ENCODE measurements at regions not wholly inside any gene's neighbourhood (a gene's known extent, or its start where the extent isn't known, plus 50 kb on each side); places are given as distances from the start of the nearest gene placed in this dataset.
"Not testable (repeated sequence)": the region's sequence is repeated elsewhere in the genome, so short reads cannot be mapped to it uniquely, and the experiment has no call there.

DNA sequence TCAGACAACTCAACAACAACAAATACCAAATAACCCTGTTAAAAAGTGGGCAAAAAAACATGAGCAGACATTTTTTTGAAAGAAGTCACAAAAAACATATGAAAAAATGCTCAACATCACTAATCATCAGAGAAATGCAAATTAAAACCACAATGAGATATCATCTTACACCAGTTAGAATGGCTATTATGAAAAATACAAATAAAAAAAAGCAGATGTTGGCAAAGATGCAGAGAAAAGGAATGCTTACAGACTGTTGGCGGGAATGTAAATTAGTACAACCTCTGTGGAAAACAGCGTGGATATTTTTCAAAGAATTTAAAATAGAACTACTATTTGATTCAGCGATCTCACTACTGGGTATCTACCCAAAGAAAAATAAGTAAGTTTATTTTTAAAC lies 114.0 kb downstream of the SLC38A4 start:
- DNase-seq, result no peak

DNA sequence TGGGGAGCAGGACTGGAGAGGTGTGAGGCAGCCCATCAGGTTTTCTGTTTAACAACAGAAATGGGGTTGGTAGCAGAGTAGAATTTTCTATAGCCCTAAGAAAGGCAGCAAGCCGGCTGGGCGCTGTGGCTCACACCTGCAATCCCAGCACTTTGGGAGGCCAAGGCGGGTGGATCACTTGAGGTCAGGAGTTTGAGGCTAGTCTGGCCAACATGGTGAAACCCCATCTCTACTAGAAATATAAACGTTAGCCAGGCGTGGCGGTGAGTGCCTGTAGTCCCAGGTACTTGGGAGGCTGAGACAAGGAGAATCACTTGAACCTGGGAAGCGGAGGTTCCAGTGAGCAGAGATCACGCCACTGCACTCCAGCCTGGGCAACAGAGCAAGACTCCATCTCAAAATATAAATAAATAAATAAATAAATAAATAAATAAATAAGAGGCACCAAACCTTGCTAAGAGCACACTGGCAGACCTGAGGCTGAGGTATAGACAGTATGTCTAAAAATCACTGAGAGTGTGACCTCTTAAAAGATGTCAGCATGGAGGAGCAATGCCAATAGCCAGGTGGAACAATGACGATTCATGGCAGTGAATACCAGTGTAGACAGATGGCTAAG lies 115.6 kb downstream of the SLC38A4 start:
- no peak for DNase-seq

DNA sequence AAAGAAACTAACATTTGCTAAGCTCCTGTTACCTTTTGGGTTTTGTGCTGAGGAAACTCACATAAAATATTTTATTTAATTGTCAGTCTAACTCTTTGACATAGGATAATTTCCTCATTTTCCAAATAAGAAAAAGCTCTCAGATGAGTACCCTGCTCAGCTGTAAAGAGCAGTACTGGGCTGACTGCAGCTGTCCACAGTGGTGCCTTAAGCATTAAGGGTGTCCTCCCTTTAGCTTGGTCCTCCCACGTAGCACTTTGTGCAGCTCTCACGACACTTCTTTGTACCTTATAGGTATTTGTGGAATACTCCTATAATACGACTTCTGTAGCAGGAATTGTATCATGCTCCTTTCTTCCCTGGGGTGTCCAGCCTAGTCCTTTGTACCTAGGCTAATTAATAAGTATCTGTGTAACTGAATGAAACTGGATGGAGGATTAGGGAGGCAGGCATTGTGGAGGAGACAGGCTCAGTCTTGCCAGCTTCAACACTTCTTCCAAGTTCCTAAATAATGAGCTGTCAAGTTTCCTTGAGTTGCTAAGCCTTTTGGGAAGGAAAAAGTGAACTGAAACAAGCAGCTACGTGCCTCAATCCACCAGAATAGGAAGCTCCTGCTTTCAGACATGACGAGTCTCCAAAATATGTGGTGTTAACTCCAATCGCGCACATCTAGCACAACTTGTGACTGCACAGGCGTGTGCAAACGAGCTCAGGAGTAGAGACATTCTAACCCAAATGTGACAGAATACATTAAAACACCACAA lies 123.0 kb downstream of the SLC38A4 start:
- DNase-seq, result no peak

DNA sequence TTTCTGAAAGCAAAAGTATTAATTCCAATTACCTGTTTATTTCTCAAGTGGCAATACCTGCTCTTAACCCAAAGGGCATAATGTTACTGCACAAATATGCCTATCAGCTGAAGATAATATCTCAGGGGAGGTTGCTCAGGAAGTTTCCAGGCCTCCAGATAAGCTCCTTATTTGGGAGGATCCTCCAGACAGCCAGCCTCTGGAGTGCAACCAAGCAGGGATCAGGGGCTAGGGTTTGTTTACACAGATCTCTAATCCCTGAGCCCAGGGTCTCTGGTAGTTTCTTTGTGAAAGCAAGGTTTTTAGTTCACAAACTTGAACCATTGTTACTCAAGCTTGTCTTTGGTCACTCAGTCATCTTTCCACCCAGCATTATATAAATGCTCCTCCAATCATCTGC lies 124.4 kb downstream of the SLC38A4 start:
- no peak for DNase-seq

DNA sequence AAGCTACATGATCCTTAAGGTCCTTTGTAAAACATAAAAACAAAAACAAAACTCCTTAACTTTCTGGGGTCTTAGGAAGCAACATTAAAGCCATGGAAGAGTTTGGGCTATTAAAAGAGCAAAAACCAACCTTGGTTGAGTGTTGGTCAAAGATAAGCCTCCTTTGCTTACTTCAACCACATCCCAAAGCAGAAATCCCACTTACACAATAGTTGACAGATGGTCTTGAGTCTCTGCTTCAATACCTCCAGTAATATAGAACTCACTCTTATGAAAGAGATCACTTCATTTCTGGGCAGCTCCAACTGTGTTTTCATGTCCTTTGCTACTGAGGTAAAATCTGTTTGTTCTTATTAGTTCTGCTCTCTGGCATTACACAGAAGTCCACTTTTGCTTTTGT lies 125.8 kb downstream of the SLC38A4 start:
- DNase-seq, result no peak

DNA sequence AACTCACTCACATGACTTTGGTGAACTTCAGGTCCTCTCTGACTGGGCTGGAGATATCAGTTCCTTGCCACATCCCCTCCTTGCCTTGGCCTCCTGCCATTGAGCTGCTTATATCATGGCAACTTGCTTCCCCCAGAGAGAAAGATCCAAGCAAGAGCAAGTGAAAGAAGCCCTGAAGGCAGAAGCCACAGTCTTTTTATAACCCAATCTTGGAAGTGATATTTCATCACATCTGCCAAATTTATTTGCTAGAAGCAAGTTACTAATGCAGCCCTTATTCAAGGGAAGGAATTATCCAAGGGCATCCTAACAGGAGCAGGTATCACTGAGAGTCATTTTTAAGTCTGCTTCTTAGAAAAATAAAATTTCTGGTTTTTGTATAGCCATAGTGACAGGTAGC lies 127.8 kb downstream of the SLC38A4 start:
- DNase-seq, result no peak

DNA sequence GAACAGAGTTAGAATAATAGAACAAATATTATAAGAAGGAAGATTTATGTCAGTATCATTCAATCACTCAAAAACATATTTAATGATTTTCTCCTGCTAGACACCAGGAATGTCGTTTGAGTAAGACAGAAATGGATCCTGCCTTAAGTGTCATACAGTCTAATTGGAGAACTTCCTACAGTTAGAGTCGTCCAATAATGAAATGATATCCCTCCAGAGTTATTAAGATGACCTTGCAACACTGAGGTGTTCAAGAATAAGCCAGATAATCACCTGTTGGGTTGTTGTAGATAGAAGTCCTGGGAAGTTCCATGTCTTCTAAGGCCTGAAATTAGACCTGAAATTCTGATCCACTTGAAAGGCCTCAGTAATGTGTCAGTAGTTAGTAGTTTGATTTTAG lies 132.3 kb downstream of the SLC38A4 start:
- no peak for DNase-seq

DNA sequence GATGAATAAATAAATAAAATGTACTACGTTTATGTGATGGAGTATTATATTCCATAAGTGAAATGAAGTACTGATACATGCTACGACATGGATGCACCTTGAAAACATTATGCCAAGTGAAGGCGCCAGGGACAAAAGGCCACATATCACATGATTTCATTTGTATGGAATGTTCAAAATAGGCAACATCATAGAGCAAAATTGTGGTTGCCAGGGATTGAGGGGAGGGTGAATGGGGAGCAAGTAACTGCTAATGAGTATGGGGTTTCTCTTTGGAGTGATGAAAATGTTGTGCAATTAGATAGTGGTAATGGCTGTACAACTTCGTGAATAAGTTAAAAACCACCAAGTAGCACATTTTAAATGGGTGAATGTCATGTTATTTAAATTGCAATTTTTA lies 132.8 kb downstream of the SLC38A4 start:
- DNase-seq, result no peak

DNA sequence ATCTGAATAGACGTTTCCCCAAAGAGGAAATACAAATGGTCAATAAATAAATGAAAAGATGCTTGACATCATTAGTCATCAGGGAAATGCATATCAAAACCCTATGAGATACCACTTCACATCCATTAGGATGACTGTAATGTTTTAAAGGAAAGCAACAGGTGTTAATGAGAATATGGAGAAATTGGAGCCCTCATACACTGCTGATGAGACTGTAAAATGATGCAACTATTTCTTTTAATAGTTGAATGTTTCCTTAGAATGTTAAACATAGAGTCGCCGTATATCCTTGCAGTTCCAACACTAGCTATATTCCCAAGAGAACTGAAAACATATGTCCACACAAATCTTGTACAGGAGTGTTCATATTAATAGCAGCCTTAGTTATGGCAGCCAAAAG lies 133.2 kb downstream of the SLC38A4 start:
- peak; percentile 41 for DNase-seq

DNA sequence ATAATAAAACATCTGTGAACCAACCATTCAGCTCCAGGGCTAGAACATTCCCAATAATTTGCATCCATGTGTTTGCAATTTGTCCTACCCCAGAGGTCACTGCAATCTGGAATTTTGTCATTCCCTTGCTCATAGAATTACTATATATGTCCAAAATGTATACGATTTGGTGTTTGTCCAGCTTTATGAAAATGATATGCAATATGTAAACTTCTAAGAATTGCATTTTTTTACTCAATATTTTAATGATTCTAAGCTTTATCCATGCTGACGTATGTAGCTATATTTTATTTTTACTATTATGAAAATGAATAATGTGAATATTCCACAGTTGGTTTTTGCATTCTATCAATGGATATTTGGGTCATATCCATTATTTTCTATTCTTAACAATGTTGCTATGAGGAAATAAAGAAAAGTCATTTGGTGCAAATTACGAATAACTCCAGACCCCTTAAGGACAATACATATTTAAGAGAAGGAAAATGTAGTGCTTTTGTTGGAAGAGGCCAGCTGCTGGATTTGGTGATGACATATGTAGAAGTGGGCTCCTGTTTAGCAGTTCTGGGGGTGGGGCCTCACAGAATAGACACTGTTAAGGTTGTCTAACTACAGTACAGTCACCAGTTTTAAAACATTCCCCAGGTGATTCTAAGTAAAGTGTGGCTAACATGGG lies 139.4 kb downstream of the SLC38A4 start:
- DNase-seq, result no peak

DNA sequence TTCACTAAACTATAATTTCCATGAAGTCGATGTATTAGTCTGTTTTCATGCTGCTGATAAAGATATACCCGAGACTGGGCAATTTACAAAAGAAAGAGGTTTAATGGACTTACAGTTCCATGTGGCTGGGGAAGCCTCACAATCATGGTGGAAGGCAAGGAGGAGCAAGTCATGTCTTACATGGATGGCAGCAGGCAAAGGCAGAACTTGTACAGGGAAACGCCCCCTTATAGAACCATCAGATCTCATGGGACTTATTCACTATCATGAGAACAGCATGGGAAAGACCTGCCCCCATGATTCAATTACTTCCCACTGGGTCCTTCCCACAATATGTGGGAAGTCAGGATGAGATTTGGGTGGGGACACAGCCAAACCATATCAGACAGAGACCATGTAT lies 141.6 kb downstream of the SLC38A4 start:
- DNase-seq, result not testable (repeated sequence)

DNA sequence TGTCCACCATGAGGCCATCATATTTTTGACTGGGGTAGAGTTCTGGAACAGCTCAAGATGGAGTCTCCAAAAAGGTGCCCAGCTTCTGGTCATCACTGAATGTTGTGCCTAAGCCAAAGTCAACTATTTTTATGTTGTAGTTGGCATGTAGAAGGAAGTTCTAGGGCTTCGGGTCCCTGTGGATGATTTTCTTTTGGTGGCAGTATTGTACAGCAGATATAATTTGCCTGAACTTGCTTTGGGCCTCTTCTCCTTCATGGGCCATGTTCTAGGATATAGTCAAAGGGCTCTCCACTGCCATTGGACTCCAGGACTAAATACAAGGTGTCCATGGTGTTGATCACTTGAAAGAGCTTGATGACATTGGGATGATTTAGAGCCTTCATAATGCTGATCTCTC lies 143.6 kb downstream of the SLC38A4 start:
- peak; percentile 49 for DNase-seq

DNA sequence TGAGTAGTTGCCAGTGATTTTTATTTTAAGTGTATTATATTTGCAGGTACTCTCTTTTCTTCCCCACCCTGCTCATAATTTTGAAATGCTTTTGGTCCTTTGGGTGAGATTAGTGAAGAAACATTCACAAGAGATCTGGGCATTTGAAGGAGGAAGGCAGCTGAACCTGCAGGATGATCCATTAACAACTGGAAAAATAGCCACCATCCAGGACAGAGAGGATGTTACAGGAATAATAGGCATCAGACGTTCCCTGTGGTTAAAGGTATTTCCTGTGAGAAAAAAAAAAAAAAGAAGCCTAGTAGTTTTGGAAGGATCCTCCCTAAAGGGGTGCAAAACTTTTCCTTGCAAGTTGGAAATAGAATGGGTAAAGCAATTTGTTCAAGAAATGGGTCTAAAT lies 145.3 kb downstream of the SLC38A4 start:
- no peak for DNase-seq

DNA sequence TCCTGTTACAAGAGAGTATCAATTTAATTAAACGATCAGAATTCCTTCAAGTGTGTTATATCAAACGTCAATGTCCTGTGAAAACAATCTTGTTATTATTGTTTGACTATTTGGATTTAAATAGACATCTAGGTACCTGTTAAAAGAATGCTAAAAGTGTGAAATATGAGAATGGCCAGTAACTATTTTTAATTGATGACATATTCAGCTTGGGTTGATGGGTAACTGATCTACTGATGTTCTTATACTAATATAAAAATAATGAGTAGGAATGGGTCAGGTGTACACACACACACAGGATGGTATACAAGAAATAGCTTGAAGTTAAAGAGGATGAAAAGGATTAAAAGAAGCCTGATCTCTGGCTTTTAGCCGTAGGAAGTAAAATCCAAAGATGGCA lies 146.0 kb downstream of the SLC38A4 start:
- no peak for DNase-seq

DNA sequence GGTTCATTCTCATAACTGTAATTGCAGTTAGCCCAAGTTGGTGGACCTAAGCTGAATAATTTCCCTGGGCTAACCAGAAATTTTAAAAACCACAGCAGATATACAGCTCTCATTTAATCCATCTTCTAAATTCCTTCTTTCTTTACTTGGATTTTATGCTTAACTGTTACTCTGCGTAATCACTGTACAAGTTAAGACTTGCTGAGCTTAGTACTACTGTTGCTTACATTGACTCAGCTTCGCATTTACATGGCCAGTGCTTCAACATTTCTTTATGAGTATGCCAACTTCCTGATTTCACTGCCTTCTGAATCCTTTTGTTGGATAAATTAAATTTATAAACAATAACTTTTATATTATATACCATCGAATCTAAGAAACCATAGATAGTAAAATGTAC lies 147.4 kb downstream of the SLC38A4 start:
- no peak for DNase-seq

DNA sequence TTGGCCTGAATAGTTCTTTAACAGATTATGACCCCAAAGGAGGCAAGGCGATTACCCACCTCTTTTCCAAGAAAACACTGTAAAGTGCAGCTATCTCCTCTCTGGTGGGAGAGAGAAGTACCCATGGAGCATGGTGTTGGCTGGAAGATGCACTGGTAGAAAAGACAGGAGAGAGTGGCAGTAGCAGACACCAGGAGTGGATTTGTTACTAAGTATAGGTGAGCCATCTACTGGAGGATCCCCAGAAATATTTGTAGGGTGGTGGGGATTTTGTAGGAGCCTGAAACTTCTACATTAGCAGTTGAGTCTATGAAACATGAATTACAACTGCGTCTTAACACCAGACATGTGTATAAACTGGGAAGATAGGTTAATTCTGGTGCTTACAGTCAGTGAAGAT lies 148.0 kb downstream of the SLC38A4 start:
- DNase-seq, result peak; percentile 63

DNA sequence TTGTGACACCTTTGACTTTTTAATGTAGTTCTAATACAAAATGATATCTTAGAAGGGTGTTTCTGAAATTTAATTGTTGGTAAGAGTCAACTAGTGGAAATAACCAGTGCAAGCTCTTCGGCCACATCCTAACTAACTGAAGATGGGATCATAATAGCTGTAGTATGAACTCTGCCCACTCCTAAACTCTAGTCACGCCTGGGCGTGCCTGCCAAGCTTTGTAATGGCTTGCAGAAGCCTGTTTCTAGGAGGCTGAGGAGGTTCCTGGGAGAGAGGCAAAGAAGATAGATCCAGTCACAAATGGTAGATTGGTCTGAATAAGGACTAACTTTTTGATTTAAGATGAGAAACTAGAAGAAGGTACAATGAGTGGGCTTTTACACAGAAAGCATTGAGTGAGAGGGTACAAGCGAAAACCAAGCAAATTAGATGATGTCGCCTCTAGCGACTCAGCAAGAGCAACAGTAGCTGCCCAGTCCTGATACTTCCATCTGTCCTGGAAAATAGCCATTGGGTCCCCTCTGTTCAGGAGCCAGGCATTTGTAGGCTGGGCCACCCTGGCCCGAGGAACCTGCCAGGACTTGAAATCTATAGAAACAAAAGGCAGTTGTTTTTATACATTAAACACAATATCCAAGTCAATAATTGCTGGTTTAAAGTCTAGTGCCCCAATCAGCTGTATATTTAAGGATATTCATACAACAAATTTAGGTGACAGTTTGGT lies 148.8 kb downstream of the SLC38A4 start:
- no peak for DNase-seq

DNA sequence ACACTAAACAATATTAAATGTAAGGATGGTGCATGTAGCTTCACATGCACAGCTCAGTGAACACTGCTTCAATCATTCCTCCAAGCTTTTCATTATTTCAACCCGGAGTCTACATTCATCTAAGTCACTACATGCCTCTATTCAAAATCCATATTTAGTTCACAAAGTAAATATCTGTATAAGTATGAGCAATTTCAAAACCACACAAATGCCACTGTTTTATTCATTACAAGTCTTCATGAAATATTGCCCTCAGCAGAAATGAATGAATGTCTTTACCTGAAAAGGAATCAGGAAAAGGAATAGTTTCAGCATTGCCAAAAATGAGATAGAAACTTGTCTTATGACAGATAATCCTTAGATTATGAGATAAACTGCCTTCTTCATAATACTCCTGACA lies 149.4 kb downstream of the SLC38A4 start:
- DNase-seq, result no peak

DNA sequence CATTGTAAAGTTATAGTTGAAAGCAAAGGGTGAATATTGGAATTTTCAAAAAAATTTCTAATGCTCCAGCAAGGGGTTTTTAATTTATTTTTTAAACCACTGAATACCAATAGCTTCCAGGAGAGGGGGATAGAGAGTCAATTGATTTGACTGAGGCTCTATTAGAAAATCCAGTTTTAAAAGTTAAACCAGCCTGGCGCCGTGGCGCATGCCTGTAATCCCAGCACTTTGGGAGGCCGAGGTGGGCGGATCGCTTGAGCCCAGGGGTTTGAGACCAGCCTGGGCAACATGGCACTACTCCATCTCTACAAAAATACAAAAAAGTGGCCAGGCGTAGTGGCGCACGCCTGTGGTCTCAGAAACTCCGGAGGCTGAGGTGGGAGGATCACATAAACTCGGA lies 150.1 kb downstream of the SLC38A4 start:
- peak; percentile 81 for DNase-seq

DNA sequence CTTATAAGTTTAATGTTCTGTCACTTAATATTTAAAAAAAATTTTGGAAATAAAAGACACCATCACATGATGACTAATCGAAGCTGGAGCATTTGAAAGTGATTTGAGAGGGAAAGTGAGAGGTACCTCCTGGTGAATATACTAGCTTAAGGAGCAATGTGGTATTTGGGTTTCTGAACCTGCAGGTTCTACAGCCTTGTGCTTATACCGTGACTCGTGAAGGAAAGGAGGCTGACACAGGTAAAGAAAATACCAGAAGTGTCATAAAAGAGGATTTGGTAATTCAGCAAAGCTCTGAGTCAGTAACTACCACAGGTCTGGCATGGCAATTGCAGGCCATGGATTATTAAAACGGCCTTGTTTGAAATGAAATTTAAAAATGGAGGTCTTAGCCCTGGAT lies 151.0 kb downstream of the SLC38A4 start:
- DNase-seq, result no peak

DNA sequence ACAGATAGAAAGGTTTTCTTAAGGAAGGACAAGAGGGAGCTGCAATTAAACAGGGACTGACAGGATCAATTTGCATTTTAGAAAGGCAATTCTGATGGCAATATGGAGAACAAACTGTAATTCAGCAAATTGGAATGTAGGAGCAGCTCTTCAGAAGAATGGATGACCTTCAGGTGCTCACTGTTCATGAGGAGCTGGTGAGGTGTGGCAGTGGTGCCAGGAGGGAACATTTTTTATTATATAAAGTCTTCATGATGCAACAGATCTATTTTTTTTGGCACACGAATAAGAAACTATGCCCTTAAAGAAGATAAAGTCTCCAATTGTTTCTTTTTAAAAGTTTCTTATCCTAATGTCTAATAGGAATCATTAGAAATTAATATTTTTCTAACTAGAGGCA lies 151.7 kb downstream of the SLC38A4 start:
- DNase-seq, result no peak

DNA sequence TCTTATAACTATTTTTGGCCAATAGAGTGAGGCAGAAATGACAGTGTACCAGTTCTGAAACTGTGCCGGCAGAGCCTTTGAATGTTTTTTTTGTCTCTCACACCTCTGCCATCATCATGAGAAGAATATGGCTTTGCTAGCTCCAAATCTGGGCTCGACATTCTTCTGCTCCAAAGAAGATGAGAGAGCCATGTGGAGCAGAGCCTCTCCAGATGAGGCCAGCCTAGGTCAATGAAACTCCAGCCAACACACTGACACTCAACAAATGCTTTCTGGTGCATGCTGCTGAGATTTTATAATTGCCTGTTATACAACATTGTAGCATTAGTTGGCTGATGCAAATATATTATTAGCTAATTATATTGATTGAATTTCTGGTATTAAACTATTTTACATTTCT lies 154.7 kb downstream of the SLC38A4 start:
- DNase-seq, result no peak

DNA sequence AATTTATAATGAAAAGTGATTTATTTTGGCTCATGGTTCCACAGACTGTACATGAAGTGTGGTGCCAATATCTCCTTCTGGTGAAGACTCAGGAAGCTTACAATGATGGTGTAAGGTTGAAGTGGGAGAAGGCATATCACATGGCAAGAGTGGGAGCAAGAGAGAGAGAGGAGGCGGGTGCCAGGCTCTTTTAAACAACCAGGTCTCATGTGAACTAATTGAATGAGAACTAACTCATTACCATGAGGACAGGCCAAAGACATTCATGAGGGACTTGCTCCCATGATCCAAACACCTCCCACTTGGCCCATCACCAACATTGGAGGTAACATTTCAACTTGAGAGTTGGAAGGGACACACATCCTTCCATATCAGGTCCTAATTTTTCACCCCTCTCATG lies 155.2 kb downstream of the SLC38A4 start:
- no peak for DNase-seq

DNA sequence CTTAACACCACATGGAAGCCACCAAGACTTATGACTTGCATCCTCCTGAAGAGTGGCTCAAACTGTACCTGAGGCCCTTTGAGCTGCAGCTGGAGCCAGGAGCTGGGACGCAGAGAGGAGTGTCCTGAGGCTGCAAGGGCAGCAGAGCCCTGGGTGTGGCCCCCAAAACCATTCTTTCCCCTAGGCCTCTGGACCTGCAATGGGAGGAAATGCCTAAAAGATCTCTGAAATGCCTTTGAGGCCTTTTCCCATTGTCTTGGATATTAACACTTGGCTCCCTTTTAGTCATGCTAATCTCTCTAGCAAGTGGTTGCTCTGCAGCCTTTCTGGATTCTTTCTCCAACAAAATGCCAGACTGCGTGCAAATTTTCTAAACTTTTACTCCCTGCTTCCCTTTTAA lies 156.1 kb downstream of the SLC38A4 start:
- DNase-seq, result no peak

Data from DMS53 (cell line).